K562 (cell line): ENCODE measurements at regions not wholly inside any gene's neighbourhood (a gene's known extent, or its start where the extent isn't known, plus 50 kb on each side); places are given as distances from the start of the nearest gene placed in this dataset. TPM values are rescaled to one million over a fixed set of nuclear protein-coding genes. Genes with fewer than 3 reads are reported as not detected.

Source experiments
- ARID4B ChIP-seq: sonication (generic); formaldehyde crosslinking; IDR thresholded peaks from 2 replicates; pipeline ENCODE4 v1.8.0; 2022; ENCODE audit warnings: mild to moderate bottlenecking, missing genetic modification reagents
- ATF7 ChIP-seq: fragments of 450-650 bp; IDR thresholded peaks from 2 replicates; pipeline ENCODE4 v1.7.1; 2014; ENCODE audit warnings: mild to moderate bottlenecking, moderate library complexity
- SOX6 ChIP-seq: fragments of 450-650 bp; IDR thresholded peaks from 2 replicates; pipeline ENCODE4 v1.6.1; 2014; ENCODE audit warnings: mild to moderate bottlenecking
- TFAP4 ChIP-seq: sonication (generic); formaldehyde crosslinking; IDR thresholded peaks from 2 replicates; pipeline ENCODE4 v1.8.0; 2022; ENCODE audit warnings: missing genetic modification reagents, mild to moderate bottlenecking, moderate library complexity, borderline replicate concordance
- small RNA-seq: library from RNA; depleted of rRNA; stranded (forward); fragments of <200 nt; gene quantifications from one replicate; pipeline ENCODE3, GENCODE V24; 2014

GRCh38 chr6:28848756-28849155, 75.0 kb downstream of the TRIM27 start (continued):
- TF ChIP-seq TFAP4 (peak; percentile 47; the same call in 1 of the 2 replicates), ATF7 (peak; percentile 51; the same call in 1 of the 2 replicates), SOX6 (peak; percentile 33; the same call in 1 of the 2 replicates), ARID4B (CRISPR knock-in tag) (0 out of 2 replicates have a peak, but pooled peaks have one; percentile 61)

Small RNA genes in the stretch of these regions (small RNA-seq; reads per million reads assigned to genes)
- not detected for gene AL121932.1
